Ishikawa (cell line): ENCODE measurements at regions not wholly inside any gene's neighbourhood (a gene's known extent, or its start where the extent isn't known, plus 50 kb on each side); places are given as distances from the start of the nearest gene placed in this dataset.

Experiments
- CEBPB ChIP-seq: IDR thresholded peaks from 2 replicates; pipeline ENCODE4 v1.6.1; 2012
- CREB1 ChIP-seq: IDR thresholded peaks from 2 replicates; pipeline ENCODE4 v1.6.1; 2012; ENCODE audit warnings: low read depth
- EGR1 ChIP-seq: IDR thresholded peaks from 2 replicates; pipeline ENCODE4 v1.6.1; 2012
- EP300 ChIP-seq: IDR thresholded peaks from 2 replicates; pipeline ENCODE4 v1.6.1; 2012; ENCODE audit warnings: borderline replicate concordance
- FOXM1 ChIP-seq: IDR thresholded peaks from 2 replicates; pipeline ENCODE4 v1.6.1; 2012; ENCODE audit warnings: low read depth, borderline replicate concordance
- NFIC ChIP-seq: IDR thresholded peaks from 2 replicates; pipeline ENCODE4 v1.6.1; 2012
- RAD21 ChIP-seq: IDR thresholded peaks from 2 replicates; pipeline ENCODE4 v1.6.1; 2012; ENCODE audit warnings: low read depth
- TAF1 ChIP-seq: IDR thresholded peaks from 2 replicates; pipeline ENCODE4 v1.6.1; 2012; ENCODE audit warnings: low read depth, mild to moderate bottlenecking
- TCF12 ChIP-seq: IDR thresholded peaks from 2 replicates; pipeline ENCODE4 v1.6.1; 2012; ENCODE audit warnings: low read depth
- TEAD4 ChIP-seq: IDR thresholded peaks from 2 replicates; pipeline ENCODE4 v1.6.1; 2012
- YY1 ChIP-seq: IDR thresholded peaks from 2 replicates; pipeline ENCODE4 v1.6.1; 2012; ENCODE audit warnings: low read depth
- ZBTB7A ChIP-seq: IDR thresholded peaks from 2 replicates; pipeline ENCODE4 v1.6.1; 2012; ENCODE audit warnings: low read depth
- TF ChIP-seq, protein P1 (sequence below): IDR thresholded peaks from 2 replicates; pipeline ENCODE4 v1.6.1; 2012; ENCODE audit warnings: low read depth, mild to moderate bottlenecking
- TF ChIP-seq, protein P2 (sequence below): IDR thresholded peaks from 2 replicates; pipeline ENCODE4 v1.6.1; 2012
- TF ChIP-seq, protein P3 (sequence below): IDR thresholded peaks from 2 replicates; pipeline ENCODE4 v1.6.1; 2012

DNA sequence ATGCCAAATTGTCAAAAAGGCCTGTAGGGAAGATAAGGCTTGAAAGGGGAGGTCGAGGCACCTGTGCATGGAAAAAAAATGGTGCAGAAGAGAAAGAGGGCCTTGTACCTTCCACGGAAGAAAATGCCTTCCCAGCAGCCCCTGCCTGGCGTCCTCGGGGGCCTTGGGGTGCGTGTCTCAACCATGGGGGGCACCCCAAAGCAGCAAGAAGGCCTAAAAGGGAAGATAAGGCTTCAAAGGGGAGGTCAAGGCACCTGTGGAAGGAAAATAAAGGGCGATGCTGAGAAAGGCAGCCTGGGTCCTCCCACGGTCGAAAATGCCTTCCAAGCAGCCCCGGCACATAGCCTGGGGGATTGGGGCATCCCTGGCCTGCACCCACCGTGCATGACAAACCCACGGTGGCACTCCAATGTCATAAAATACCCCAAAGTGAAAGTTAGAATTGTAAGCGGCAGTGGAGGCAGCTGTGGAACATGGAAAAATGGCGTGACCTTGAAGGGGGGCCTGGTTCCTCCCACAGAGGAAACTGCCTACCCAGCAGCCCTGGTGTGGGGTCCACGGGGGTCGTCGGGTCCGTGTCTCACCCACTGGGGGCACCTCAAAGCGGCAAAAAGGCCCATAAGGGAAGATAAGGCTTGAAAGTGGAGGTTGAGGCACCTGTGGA, 275.0 kb downstream of the ALG10 start:
- TF ChIP-seq CEBPB (no peak), TAF1 (no peak), RAD21 (no peak), NFIC (no peak), YY1 (no peak), EGR1 (no peak), CREB1 (no peak), FOXM1 (no peak), TCF12 (no peak)
- TF ChIP-seq, protein P1, sequence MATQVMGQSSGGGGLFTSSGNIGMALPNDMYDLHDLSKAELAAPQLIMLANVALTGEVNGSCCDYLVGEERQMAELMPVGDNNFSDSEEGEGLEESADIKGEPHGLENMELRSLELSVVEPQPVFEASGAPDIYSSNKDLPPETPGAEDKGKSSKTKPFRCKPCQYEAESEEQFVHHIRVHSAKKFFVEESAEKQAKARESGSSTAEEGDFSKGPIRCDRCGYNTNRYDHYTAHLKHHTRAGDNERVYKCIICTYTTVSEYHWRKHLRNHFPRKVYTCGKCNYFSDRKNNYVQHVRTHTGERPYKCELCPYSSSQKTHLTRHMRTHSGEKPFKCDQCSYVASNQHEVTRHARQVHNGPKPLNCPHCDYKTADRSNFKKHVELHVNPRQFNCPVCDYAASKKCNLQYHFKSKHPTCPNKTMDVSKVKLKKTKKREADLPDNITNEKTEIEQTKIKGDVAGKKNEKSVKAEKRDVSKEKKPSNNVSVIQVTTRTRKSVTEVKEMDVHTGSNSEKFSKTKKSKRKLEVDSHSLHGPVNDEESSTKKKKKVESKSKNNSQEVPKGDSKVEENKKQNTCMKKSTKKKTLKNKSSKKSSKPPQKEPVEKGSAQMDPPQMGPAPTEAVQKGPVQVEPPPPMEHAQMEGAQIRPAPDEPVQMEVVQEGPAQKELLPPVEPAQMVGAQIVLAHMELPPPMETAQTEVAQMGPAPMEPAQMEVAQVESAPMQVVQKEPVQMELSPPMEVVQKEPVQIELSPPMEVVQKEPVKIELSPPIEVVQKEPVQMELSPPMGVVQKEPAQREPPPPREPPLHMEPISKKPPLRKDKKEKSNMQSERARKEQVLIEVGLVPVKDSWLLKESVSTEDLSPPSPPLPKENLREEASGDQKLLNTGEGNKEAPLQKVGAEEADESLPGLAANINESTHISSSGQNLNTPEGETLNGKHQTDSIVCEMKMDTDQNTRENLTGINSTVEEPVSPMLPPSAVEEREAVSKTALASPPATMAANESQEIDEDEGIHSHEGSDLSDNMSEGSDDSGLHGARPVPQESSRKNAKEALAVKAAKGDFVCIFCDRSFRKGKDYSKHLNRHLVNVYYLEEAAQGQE, result no peak
- TF ChIP-seq, protein P2, sequence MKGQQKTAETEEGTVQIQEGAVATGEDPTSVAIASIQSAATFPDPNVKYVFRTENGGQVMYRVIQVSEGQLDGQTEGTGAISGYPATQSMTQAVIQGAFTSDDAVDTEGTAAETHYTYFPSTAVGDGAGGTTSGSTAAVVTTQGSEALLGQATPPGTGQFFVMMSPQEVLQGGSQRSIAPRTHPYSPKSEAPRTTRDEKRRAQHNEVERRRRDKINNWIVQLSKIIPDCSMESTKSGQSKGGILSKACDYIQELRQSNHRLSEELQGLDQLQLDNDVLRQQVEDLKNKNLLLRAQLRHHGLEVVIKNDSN, result no peak
- TF ChIP-seq, protein P3, sequence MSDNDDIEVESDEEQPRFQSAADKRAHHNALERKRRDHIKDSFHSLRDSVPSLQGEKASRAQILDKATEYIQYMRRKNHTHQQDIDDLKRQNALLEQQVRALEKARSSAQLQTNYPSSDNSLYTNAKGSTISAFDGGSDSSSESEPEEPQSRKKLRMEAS, result no peak

DNA sequence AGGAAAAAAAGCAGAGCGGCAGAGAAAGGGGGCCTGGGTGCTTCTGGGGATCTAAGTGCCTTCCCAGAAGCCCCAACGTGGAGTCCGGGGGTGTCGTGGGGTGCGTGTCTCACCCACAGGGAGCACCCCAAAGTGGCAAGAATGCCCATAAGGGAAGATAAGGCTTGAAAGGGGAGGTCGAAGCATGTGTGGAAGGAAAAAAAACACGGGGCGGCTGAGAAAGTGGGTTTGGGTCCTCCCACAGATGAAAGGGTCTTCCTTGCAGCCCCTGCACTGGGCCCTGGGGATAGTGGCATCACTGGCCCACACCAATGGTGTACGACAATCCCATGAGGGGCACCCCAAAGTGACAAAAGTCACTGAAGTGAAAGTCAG, 275.5 kb downstream of the ALG10 start:
- TF ChIP-seq ZBTB7A, result no peak

DNA sequence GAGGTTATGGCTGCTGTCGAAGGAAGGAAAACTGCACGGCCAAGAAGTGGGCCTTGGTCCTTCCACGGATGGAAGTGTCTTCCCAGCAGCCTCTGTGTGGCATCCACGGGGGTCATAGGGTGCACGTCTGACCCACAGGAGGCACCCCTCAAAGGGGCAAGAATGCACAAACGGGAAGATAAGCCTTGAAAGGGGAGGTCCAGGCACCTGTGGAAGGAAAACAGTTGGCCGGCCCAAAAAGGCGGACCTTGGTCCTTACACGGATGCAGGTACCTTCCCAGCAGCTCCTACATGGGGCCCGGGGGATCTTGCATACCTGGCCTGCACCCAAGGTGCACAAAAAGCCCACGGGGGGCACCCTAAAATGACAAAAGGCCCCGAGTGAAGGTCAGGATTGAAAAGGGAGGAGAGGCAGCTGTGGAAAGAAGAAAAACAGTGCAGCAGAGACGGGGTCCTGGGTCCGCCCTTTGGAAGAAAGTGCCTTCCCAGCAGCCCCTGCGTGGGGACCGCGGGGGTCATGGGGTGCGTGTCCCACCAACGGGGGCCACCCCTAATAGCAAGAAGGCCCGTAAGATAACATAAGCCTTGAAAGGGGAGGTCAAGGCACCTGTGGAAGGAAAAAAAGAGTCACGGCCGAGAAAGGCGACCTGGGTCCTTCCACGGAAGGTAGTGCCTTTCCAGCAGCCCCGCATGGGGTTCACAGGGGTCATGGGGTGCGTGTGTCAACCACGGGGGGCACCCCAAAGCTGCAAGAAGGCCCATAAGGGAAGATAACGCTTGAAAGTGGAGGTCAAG, 276.1 kb downstream of the ALG10 start:
- TF ChIP-seq, protein P3, result no peak
- no peak for TF ChIP-seq EGR1

DNA sequence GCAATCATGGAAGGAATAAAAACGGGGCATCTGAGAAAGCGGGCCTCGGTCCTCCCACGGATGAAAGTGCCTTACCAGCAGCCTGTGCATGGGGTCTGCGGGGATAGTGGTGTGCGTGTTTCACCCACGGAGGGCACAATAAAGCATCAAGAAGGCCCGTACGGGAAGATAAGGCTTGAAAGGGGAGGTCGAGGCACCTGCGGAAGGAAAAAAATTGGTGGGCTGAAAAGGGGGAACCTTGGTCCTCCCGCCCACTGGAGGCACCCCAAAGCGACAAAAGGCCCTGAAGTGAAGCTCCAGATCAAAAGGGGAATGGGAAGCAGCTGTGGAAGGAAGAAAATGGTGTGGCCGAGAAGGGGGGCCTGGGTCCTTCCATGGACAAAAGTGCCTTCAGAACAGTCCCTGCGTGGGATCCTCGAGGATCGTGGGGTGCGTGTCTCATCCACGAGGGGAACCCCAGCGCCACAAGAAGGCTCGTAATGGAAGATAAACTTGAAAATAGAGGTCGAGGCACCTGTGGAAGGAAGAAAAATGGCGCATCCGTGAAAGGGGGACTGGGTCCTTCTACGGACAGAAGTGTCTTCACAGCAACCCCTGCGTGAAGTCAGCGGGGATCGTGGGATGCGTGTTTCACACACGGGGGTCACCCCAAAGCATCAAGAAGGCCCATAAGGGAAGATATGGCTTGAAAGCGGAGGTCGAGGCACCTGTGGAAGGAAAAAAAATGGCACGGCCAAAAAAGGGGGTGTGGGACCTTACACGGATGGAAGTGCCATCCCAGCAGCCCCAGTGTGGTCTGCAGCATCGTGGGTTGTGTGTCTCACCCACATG, 276.9 kb downstream of the ALG10 start:
- TF ChIP-seq CREB1, result no peak
- TF ChIP-seq ZBTB7A, result no peak
- TF ChIP-seq TAF1, result no peak
- TF ChIP-seq, protein P1, result no peak
- no peak for TF ChIP-seq RAD21
- no peak for TF ChIP-seq CEBPB
- TF ChIP-seq TCF12, result no peak
- TF ChIP-seq EGR1, result no peak
- TF ChIP-seq, protein P2, result no peak
- no peak for TF ChIP-seq YY1
- TF ChIP-seq, protein P3, result no peak
- TF ChIP-seq EP300, result no peak
- no peak for TF ChIP-seq TEAD4
- no peak for TF ChIP-seq NFIC
- TF ChIP-seq FOXM1, result no peak

DNA sequence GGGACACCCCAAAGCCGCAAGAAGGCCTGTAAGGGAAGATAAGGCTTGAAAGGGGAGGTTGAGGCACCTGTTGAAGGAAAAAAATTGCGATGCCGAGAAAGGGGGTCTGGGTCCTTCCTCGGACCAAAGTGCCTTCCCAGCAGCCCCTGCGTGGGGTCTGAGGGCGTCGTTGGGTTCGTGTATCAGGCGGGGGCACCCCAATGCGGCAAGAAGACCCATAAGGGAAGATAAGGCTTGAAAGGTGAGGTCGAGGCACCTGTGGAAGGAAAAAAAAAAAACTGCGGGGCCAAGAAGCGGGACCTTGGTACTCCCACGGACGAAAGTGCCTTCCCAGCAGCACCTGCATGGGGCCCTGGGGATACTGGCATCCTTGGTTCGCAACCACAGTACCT, 277.5 kb downstream of the ALG10 start:
- TF ChIP-seq NFIC (no peak), TEAD4 (no peak), EGR1 (no peak), RAD21 (no peak), TCF12 (no peak), EP300 (no peak)
- TF ChIP-seq, protein P1, result no peak
